ENCODE measurements at regions not wholly inside any gene's neighbourhood (a gene's known extent, or its start where the extent isn't known, plus 50 kb on each side); places are given as distances from the start of the nearest gene placed in this dataset.
A peak's percentile ranks its signal among the peaks of the same experiment; 100 is the strongest.
"Not testable (repeated sequence)": the region's sequence is repeated elsewhere in the genome, so short reads cannot be mapped to it uniquely, and the experiment has no call there.

- DNase-seq: no peak
Observed at GRCh38 chr20:5696011-5696559, 54.1 kb upstream of the SHLD1 start.

- DNase-seq: no peak
Observed at GRCh38 chr20:5691918-5692618, 58.1 kb upstream of the SHLD1 start.

- peak in 1 of 2 donors; percentile 7 for DNase-seq
Observed at GRCh38 chr20:5689463-5689862, 60.7 kb upstream of the SHLD1 start.

GRCh38 chr20:5688431-5688972 lies 61.7 kb upstream of the SHLD1 start:
- DNase-seq: no peak

- DNase-seq: no peak
Observed at GRCh38 chr20:5687884-5688283, 62.3 kb upstream of the SHLD1 start.

GRCh38 chr20:5686384-5687105 lies 63.7 kb upstream of the SHLD1 start:
- no peak for DNase-seq

- not testable (repeated sequence) for DNase-seq
Observed at GRCh38 chr20:5682556-5682955, 67.6 kb upstream of the SHLD1 start.

- DNase-seq: no peak
Observed at GRCh38 chr20:5680192-5680591, 69.4 kb upstream of the GPCPD1 start.

GRCh38 chr20:5678777-5679176 lies 68.0 kb upstream of the GPCPD1 start:
- DNase-seq: no peak

GRCh38 chr20:5677944-5678343 lies 67.1 kb upstream of the GPCPD1 start:
- not testable (repeated sequence) for DNase-seq

- no peak for DNase-seq
Observed at GRCh38 chr20:5677389-5677788, 66.6 kb upstream of the GPCPD1 start.

GRCh38 chr20:5675103-5676091 lies 64.6 kb upstream of the GPCPD1 start:
- no peak for DNase-seq

- no peak for DNase-seq
Observed at GRCh38 chr20:5674176-5674660, 63.4 kb upstream of the GPCPD1 start.

GRCh38 chr20:5670874-5671273 lies 60.1 kb upstream of the GPCPD1 start:
- no peak for DNase-seq

- no peak for DNase-seq
Observed at GRCh38 chr20:5670036-5670536, 59.3 kb upstream of the GPCPD1 start.

GRCh38 chr20:5668529-5668868 lies 57.7 kb upstream of the GPCPD1 start:
- DNase-seq: no peak

GRCh38 chr20:5667705-5668528 lies 57.1 kb upstream of the GPCPD1 start:
- DNase-seq: no peak

GRCh38 chr20:5665417-5665816 lies 54.6 kb upstream of the GPCPD1 start:
- no peak for DNase-seq

- DNase-seq: no peak
Observed at GRCh38 chr20:5663396-5663795, 52.6 kb upstream of the GPCPD1 start.

GRCh38 chr20:5662769-5663168 lies 52.0 kb upstream of the GPCPD1 start:
- DNase-seq: no peak
